ENCODE measurements at regions not wholly inside any gene's neighbourhood (a gene's known extent, or its start where the extent isn't known, plus 50 kb on each side); places are given as distances from the start of the nearest gene placed in this dataset.

- no TSS peak for BruUV-seq (replicated peaks)
- TF ChIP-seq CTCF (conservative IDR thresholded peaks at IDR 0.05; ENCODE audit: low read depth, low read length): no peak
- no peak for TF ChIP-seq EZH2 (IDR thresholded peaks at IDR 0.05; ENCODE audit: borderline replicate concordance, low read depth, low read length, poor library complexity, severe bottlenecking)
- POLR2A ChIA-PET (ENCODE audit: low non-redundant PET): no interaction called here
- CTCF ChIA-PET: no interaction called here
- DNase-seq (ENCODE audit: low spot score): no peak
- H3K27ac ChIP-seq (ENCODE audit: low read depth, low read length, poor library complexity, severe bottlenecking): no peak overlapping the region
- no peaks in the 10 kb centered on the region for H3K4me1 ChIP-seq (ENCODE audit: insufficient read depth, low read length, poor library complexity, severe bottlenecking)
- peaks cover 6% of the 10 kb centered on the region for H3K9me3 ChIP-seq (ENCODE audit: low read depth, low read length, poor library complexity, severe bottlenecking)
- no peaks in the 10 kb centered on the region for H3K36me3 ChIP-seq (ENCODE audit: insufficient read depth, low read length, poor library complexity, severe bottlenecking)
- no peaks in the 10 kb centered on the region for H3K27me3 ChIP-seq (replicated peaks; ENCODE audit: insufficient read depth, low read depth, low read length, poor library complexity)
- H3K4me3 ChIP-seq (ENCODE audit: low read depth, low read length, poor library complexity, severe bottlenecking): no peak overlapping the region
- intact Hi-C loops (cut with micrococcal nuclease; ENCODE audit: unreplicated experiment): no loop called here
Measured at GRCh38 chrX:117701050-117701449, 415.6 kb downstream of the KLHL13 start.

DNA sequence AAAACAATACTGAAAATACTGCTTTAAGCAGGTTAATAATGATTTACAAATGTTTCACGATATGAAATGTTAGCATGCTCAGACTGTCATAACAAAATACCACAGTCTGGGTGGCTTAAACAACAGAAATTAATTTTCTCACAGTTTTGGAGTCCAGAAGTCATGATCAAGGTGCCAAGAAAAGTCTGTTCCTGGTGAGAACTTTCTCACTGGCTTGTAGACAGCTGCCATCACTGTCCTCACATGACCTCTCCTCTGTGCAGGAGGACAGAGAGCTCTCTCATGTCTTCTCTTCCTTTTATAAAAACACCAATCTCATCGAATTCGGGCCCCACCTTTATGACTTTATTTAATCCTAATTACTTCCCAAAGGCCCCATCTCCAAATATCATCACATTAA, 426.7 kb downstream of the KLHL13 start:
- DNase-seq (ENCODE audit: low spot score): no peak
- H3K36me3 ChIP-seq (ENCODE audit: insufficient read depth, low read length, poor library complexity, severe bottlenecking): no peaks in the 10 kb centered on the region
- intact Hi-C loops (cut with micrococcal nuclease; ENCODE audit: unreplicated experiment): no loop called here
- no peaks in the 10 kb centered on the region for H3K4me1 ChIP-seq (ENCODE audit: insufficient read depth, low read length, poor library complexity, severe bottlenecking)
- H3K27ac ChIP-seq (ENCODE audit: low read depth, low read length, poor library complexity, severe bottlenecking): no peak overlapping the region
- no peak overlapping the region for H3K4me3 ChIP-seq (ENCODE audit: low read depth, low read length, poor library complexity, severe bottlenecking)
- ChIA-PET CTCF (no interaction called here), POLR2A (ENCODE audit: low non-redundant PET) (no interaction called here)
- BruUV-seq (replicated peaks): no TSS peak
- no peaks in the 10 kb centered on the region for H3K9me3 ChIP-seq (ENCODE audit: low read depth, low read length, poor library complexity, severe bottlenecking)
- H3K27me3 ChIP-seq (replicated peaks; ENCODE audit: insufficient read depth, low read depth, low read length, poor library complexity): no peaks in the 10 kb centered on the region
- TF ChIP-seq CTCF (conservative IDR thresholded peaks at IDR 0.05; ENCODE audit: low read depth, low read length) (no peak), EZH2 (IDR thresholded peaks at IDR 0.05; ENCODE audit: borderline replicate concordance, low read depth, low read length, poor library complexity, severe bottlenecking) (no peak)

DNA sequence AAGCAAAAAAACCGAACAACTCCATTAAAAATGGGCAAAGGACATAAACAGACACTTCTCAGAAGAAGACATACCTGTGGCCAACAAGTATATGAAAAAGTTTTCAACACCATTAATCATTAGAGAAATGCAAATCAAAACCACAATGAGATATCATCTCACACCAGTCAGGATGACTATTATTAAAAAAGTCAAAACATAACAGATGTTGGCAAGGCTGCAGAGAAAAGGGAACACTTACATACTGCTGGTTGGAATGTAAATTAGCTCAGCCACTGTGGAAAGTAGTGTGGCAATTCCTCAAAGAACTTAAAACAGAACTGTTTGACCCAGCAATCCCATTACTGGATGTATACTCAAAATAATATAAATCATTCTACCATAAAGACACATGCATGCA, 436.3 kb downstream of the KLHL13 start:
- no peak overlapping the region for H3K4me3 ChIP-seq (ENCODE audit: low read depth, low read length, poor library complexity, severe bottlenecking)
- ChIA-PET POLR2A (ENCODE audit: low non-redundant PET) (no interaction called here), CTCF (no interaction called here)
- no peaks in the 10 kb centered on the region for H3K36me3 ChIP-seq (ENCODE audit: insufficient read depth, low read length, poor library complexity, severe bottlenecking)
- no peaks in the 10 kb centered on the region for H3K9me3 ChIP-seq (ENCODE audit: low read depth, low read length, poor library complexity, severe bottlenecking)
- no peaks in the 10 kb centered on the region for H3K4me1 ChIP-seq (ENCODE audit: insufficient read depth, low read length, poor library complexity, severe bottlenecking)
- TF ChIP-seq EZH2 (IDR thresholded peaks at IDR 0.05; ENCODE audit: borderline replicate concordance, low read depth, low read length, poor library complexity, severe bottlenecking) (no peak), CTCF (conservative IDR thresholded peaks at IDR 0.05; ENCODE audit: low read depth, low read length) (no peak)
- intact Hi-C loops (cut with micrococcal nuclease; ENCODE audit: unreplicated experiment): no loop called here
- no peak overlapping the region for H3K27ac ChIP-seq (ENCODE audit: low read depth, low read length, poor library complexity, severe bottlenecking)
- no TSS peak for BruUV-seq (replicated peaks)
- no peaks in the 10 kb centered on the region for H3K27me3 ChIP-seq (replicated peaks; ENCODE audit: insufficient read depth, low read depth, low read length, poor library complexity)
- no peak for DNase-seq (ENCODE audit: low spot score)

Measured in A673 (cell line).